Peyer's patch (tissue), 4 donors: ENCODE measurements at regions not wholly inside any gene's neighbourhood (a gene's known extent, or its start where the extent isn't known, plus 50 kb on each side); places are given as distances from the start of the nearest gene placed in this dataset.

Experiments
- DNase-seq, 3 donors: peaks; one replicate each; pipeline ENCODE4 v3.0.0-alpha.2; 2017 to 2019
- H3K27ac ChIP-seq, 4 donors: fragments of 200-600 bp; sonication (generic); one replicate each; pipeline ENCODE4 v1.5.1; 2016 to 2019
- H3K27me3 ChIP-seq, 2 donors: fragments of 200-600 bp; sonication (generic); one replicate each; pipeline ENCODE4 v1.5.1; 2019
- H3K36me3 ChIP-seq, 3 donors: fragments of 200-600 bp; sonication (generic); one replicate each; pipeline ENCODE4 v1.5.1; 2016 to 2019
- H3K4me1 ChIP-seq, 4 donors: fragments of 200-600 bp; sonication (generic); one replicate each; pipeline ENCODE4 v1.5.1; 2016 to 2019
- H3K4me3 ChIP-seq, 4 donors: fragments of 200-600 bp; sonication (generic); 1 replicate in 3 of 4; 2 replicates in 1 of 4; pipeline ENCODE4 v1.5.1; 2016 to 2019; ENCODE audit warnings: mild to moderate bottlenecking in 1 of 4
- H3K9me3 ChIP-seq, 4 donors: fragments of 200-600 bp; sonication (generic); one replicate each; pipeline ENCODE4 v1.5.1; 2016 to 2019; ENCODE audit warnings: mild to moderate bottlenecking in 1 of 4
- POLR2A ChIP-seq, 2 donors: fragments of 450-650 bp; IDR thresholded peaks; one replicate each; pipeline ENCODE4 v1.5.1; 2017; ENCODE audit warnings: antibody characterized with exemption in 2 of 2, mild to moderate bottlenecking in 2 of 2, moderate library complexity in 2 of 2
- TF ChIP-seq, protein P1 (sequence below), 6 experiments: fragments of 450-650 bp in 4 of 6; fragments of 200-600 bp in 2 of 6; sonication (generic) in 1 of 6; IDR thresholded peaks; one replicate each; pipeline ENCODE4 v1.5.1; 2017 to 2019; ENCODE audit warnings: antibody characterized with exemption in 6 of 6, mild to moderate bottlenecking in 3 of 6, moderate library complexity in 1 of 6

DNA sequence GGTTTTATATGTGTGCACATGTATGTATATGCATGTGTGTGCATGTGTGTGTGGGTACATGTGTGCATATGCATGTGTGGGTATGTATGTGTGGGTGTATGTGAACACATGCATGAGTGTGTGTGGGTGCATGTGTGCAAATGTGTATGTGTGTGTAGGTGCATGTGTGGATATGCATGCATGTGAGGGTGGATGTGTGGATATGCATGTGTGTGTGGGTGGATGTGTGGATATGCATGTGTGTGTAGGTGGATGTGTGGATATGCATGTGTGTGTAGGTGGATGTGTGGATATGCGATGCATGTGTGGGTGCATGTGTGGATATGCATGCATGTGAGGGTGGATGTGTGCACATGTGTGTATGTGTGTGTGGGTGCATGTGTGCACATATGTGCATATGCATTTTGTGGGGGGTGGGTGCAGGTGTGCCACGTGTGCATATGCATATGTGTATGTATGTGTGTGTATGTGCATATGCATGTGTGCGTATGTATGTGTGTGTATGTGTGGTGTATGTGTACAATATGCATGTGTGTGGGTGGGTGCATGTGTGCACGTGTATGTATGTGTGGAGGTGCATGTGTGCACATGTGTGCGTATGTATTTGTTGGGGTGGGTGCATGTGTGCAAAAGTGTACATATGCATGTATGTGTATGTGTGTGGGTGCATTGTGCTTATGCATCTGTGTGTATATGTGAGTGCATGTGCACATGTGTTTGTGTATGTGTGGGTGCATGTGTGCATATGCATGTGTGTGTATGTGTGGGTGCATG, 144.2 kb downstream of the GAS1 start:
- TF ChIP-seq, protein P1, sequence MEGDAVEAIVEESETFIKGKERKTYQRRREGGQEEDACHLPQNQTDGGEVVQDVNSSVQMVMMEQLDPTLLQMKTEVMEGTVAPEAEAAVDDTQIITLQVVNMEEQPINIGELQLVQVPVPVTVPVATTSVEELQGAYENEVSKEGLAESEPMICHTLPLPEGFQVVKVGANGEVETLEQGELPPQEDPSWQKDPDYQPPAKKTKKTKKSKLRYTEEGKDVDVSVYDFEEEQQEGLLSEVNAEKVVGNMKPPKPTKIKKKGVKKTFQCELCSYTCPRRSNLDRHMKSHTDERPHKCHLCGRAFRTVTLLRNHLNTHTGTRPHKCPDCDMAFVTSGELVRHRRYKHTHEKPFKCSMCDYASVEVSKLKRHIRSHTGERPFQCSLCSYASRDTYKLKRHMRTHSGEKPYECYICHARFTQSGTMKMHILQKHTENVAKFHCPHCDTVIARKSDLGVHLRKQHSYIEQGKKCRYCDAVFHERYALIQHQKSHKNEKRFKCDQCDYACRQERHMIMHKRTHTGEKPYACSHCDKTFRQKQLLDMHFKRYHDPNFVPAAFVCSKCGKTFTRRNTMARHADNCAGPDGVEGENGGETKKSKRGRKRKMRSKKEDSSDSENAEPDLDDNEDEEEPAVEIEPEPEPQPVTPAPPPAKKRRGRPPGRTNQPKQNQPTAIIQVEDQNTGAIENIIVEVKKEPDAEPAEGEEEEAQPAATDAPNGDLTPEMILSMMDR (IDR thresholded peaks at IDR 0.05), result no peak
- TF ChIP-seq POLR2A (IDR thresholded peaks at IDR 0.05), result no peak
- Histone ChIP-seq H3K27ac (no peak overlapping the region), H3K9me3 (no peaks in the 10 kb centered on the region), H3K36me3 (no peaks in the 10 kb centered on the region), H3K4me3 (no peak overlapping the region), H3K4me1 (no peaks in the 10 kb centered on the region), H3K27me3 (no peaks in the 10 kb centered on the region)
- DNase-seq, result no peak

DNA sequence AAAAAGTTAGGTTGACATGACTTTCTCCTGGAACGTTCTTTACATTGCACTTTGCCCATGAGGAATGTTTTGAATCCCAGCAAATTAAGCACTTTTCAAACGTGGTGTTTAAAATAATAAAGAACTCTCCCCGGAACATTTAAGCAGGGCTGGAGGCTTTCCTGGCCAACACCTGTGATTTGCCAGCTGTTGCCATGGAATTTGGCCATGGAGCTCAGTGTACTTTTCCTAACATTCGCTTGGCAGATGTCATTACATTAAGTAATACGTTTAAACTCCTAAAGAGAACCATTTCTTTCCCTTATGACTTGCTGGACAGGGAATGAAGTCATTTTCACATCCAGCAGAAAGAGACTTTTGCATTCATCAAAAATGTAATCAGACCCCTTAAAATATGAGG, 146.1 kb downstream of the GAS1 start:
- TF ChIP-seq POLR2A (IDR thresholded peaks at IDR 0.05), result no peak
- TF ChIP-seq, protein P1 (IDR thresholded peaks at IDR 0.05), result no peak
- no peaks in the 10 kb centered on the region for H3K9me3 ChIP-seq
- no peaks in the 10 kb centered on the region for H3K36me3 ChIP-seq
- H3K4me3 ChIP-seq, result no peak overlapping the region
- H3K27ac ChIP-seq, result no peak overlapping the region
- H3K27me3 ChIP-seq, result no peaks in the 10 kb centered on the region
- H3K4me1 ChIP-seq, result no peaks in the 10 kb centered on the region
- DNase-seq, result no peak

DNA sequence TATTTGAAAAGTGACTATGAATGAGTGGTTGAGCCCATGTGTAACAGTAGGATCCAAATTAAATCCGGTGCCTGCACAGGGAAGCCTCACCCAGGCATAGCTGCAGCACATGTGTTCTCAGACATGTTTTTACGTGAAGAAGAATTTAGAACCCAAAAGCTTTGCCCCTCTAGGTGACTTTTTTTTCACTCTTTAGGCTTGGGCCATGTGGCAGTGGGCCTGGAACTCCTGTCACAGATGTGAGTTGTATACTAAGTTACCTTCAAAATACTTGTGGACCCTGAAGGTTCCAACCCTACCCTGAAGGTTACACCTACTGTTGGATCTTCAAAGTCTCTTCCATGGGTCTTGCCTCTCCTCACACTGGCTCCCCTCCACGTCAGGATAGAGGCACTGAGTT, 146.6 kb downstream of the GAS1 start:
- no peak for DNase-seq
- TF ChIP-seq, protein P1 (IDR thresholded peaks at IDR 0.05), result no peak
- TF ChIP-seq POLR2A (IDR thresholded peaks at IDR 0.05), result no peak
- H3K4me1 ChIP-seq, result no peaks in the 10 kb centered on the region
- H3K36me3 ChIP-seq, result no peaks in the 10 kb centered on the region
- H3K27ac ChIP-seq, result no peak overlapping the region
- no peaks in the 10 kb centered on the region for H3K27me3 ChIP-seq
- no peaks in the 10 kb centered on the region for H3K9me3 ChIP-seq
- no peak overlapping the region for H3K4me3 ChIP-seq

DNA sequence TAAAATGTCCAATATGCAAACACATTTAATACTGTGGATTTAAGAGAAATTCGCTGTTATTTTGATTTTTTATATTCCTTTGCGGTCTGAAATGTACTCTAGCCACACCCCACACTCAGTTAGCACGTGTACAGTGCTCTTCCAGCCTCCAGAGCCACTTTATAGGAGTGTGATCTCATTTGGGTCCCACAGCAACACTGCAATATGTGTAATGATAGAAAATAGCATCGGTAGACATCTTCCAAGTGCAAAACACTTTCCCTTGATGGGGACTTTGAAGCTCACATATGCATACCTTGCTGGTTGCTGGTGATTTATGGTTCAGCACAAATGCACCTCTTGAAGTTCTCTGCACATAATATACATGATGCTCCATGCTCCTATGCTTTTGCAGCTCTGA, 148.3 kb downstream of the GAS1 start:
- TF ChIP-seq POLR2A (IDR thresholded peaks at IDR 0.05), result no peak
- TF ChIP-seq, protein P1 (IDR thresholded peaks at IDR 0.05), result no peak
- H3K4me1 ChIP-seq, result no peaks in the 10 kb centered on the region
- H3K9me3 ChIP-seq, result no peaks in the 10 kb centered on the region

DNA sequence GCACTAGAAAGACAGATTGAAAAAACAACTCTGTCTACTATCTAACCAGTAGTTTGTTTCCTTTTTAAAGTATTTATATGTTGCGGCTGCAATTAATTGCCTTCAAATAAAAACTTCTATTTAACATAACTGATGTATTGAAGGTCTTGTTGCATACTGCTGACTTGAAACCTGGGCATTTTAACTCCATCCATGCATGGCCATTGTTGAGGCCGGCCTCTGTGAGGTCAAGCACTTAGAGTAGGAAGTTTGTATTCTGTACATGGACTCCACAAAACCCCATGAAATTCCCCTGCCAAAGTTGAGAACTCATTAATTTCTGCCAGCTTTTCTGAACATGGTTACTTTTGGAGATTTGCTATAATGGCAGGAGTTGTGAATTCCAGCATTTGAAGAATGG, 150.6 kb downstream of the GAS1 start:
- no peaks in the 10 kb centered on the region for H3K9me3 ChIP-seq
- TF ChIP-seq, protein P1 (IDR thresholded peaks at IDR 0.05), result no peak
- no peak for TF ChIP-seq POLR2A (IDR thresholded peaks at IDR 0.05)
- H3K4me1 ChIP-seq, result no peaks in the 10 kb centered on the region
- no peak overlapping the region for H3K4me3 ChIP-seq
- no peak overlapping the region for H3K27ac ChIP-seq
- H3K36me3 ChIP-seq, result no peaks in the 10 kb centered on the region
- H3K27me3 ChIP-seq, result no peaks in the 10 kb centered on the region
- no peak for DNase-seq

More for the DNA sequence above, 148.3 kb downstream of the GAS1 start:
- H3K4me3 ChIP-seq, result no peak overlapping the region
- H3K27ac ChIP-seq, result no peak overlapping the region
- H3K27me3 ChIP-seq, result no peaks in the 10 kb centered on the region
- no peak for DNase-seq
- H3K36me3 ChIP-seq, result no peaks in the 10 kb centered on the region
